ENCODE measurements at regions not wholly inside any gene's neighbourhood (a gene's known extent, or its start where the extent isn't known, plus 50 kb on each side); places are given as distances from the start of the nearest gene placed in this dataset.

DNA sequence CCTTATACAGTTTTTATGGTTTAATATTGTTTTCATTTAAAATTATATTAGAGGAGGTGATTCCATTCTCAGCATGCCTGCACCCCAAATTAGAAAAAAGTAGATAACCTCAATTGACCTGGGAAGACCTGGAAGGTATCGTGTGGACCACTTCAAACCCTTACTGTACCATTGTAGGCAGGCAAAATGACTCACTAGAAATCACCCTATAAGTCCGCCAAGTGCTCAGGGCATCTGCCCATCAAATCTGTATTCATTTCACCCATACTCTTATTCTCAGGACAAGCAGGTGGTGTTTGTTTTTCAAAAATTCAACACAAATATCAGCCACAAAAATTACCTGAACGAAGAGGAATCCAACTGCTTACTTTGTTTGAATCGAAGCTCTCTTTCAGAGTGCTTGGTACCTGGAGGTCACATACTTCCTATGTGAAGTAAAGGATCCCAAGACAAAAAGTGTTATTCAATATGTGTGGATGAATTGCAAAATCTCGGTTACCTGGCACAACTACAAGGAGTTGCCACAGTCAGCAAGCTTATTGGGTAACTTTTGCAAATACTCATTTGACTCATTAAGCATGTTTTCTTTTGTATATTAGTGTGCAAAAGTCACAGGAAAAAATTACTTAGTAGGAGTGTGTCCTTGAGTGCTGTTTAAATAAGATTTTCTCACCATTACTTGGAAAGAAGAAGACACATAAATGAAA is 216.2 kb downstream of the ENC1 start:
- TF ChIP-seq POLR2A (IDR thresholded peaks at IDR 0.05; ENCODE audit: low read depth, low read length) (no peak), POLR2AphosphoS5 (IDR thresholded peaks at IDR 0.05; ENCODE audit: low read depth, low read length) (no peak)

All from GM12891 (cell line).